ENCODE measurements at regions not wholly inside any gene's neighbourhood (a gene's known extent, or its start where the extent isn't known, plus 50 kb on each side); places are given as distances from the start of the nearest gene placed in this dataset.

- TF ChIP-seq CTCF (IDR thresholded peaks at IDR 0.05) (no peak), POLR2A (IDR thresholded peaks at IDR 0.05) (no peak)
Observed at GRCh38 chr14:61125041-61125866, 144.2 kb downstream of the SLC38A6 start.
